ENCODE measurements at regions not wholly inside any gene's neighbourhood (a gene's known extent, or its start where the extent isn't known, plus 50 kb on each side); places are given as distances from the start of the nearest gene placed in this dataset.
"Not testable (repeated sequence)": the region's sequence is repeated elsewhere in the genome, so short reads cannot be mapped to it uniquely, and the experiment has no call there.

- H3F3A ChIP-seq (ENCODE audit: insufficient read depth, low read depth), result no peaks in the 10 kb centered on the region
- H3K9me2 ChIP-seq (ENCODE audit: insufficient read depth), result no peaks in the 10 kb centered on the region; the same call in 1 of the 2 replicates
- no peaks in the 10 kb centered on the region for H3K36me3 ChIP-seq (ENCODE audit: low read depth)
- no peaks in the 10 kb centered on the region for H3K9me3 ChIP-seq (ENCODE audit: insufficient read depth, low read depth)
- H3K27me3 ChIP-seq (ENCODE audit: insufficient read depth, low read depth), result no peaks in the 10 kb centered on the region
- DNase-seq, result no peak
- TF ChIP-seq EZH2 (IDR thresholded peaks at IDR 0.05; ENCODE audit: low read depth) (no peak), CTCF (conservative IDR thresholded peaks at IDR 0.05) (no peak)
- H3K4me1 ChIP-seq (replicated peaks; ENCODE audit: insufficient read depth), result 0 out of 2 replicates have a peak, but pooled peaks cover 5% of the 10 kb centered on the region
- CTCF ChIA-PET, result no interaction called here
- POLR2A ChIA-PET (ENCODE audit: unreplicated experiment), result no interaction called here
- no peaks in the 10 kb centered on the region; the same call in 1 of the 2 replicates for H4K20me1 ChIP-seq (ENCODE audit: insufficient read depth)
- no peak overlapping the region for H3K4me2 ChIP-seq
- BruUV-seq (replicated peaks), result no TSS peak
- no peak overlapping the region for H3K27ac ChIP-seq
- intact Hi-C loops (cut with micrococcal nuclease; ENCODE audit: unreplicated experiment), result no loop called here
- no peak overlapping the region for H3K4me3 ChIP-seq
- peak overlapping the region; percentile 52; the same call in 1 of the 2 replicates for H2AFZ ChIP-seq
- H3K79me2 ChIP-seq (ENCODE audit: low read depth), result no peaks in the 10 kb centered on the region
Measured at GRCh38 chr1:189628857-189629256, 848.8 kb downstream of the BRINP3 start.

- Histone ChIP-seq H3K79me2 (ENCODE audit: low read depth) (no peaks in the 10 kb centered on the region), H3K36me3 (ENCODE audit: low read depth) (no peaks in the 10 kb centered on the region), H3K4me3 (no peak overlapping the region), H4K20me1 (ENCODE audit: insufficient read depth) (no peaks in the 10 kb centered on the region), H3K27me3 (ENCODE audit: insufficient read depth, low read depth) (no peaks in the 10 kb centered on the region), H2AFZ (no peak overlapping the region), H3K9me3 (ENCODE audit: insufficient read depth, low read depth) (no peaks in the 10 kb centered on the region), H3K9me2 (ENCODE audit: insufficient read depth) (no peaks in the 10 kb centered on the region; the same call in 1 of the 2 replicates), H3F3A (ENCODE audit: insufficient read depth, low read depth) (no peaks in the 10 kb centered on the region), H3K4me1 (replicated peaks; ENCODE audit: insufficient read depth) (no peaks in the 10 kb centered on the region), H3K27ac (no peak overlapping the region), H3K4me2 (no peak overlapping the region)
- POLR2A ChIA-PET (ENCODE audit: unreplicated experiment), result no interaction called here
- no TSS peak for BruUV-seq (replicated peaks)
- DNase-seq, result no peak
- intact Hi-C loops (cut with micrococcal nuclease; ENCODE audit: unreplicated experiment), result no loop called here
- CTCF ChIA-PET, result no interaction called here
- TF ChIP-seq CTCF (conservative IDR thresholded peaks at IDR 0.05), result no peak
- TF ChIP-seq EZH2 (IDR thresholded peaks at IDR 0.05; ENCODE audit: low read depth), result no peak
Measured at GRCh38 chr1:189633658-189634057, 844.0 kb downstream of the BRINP3 start.

- H3K4me2 ChIP-seq, result no peak overlapping the region
- no peak overlapping the region for H3K27ac ChIP-seq
Measured at GRCh38 chr1:189637041-189637440, 840.6 kb downstream of the BRINP3 start.

GRCh38 chr1:189644156-189644555, 833.5 kb downstream of the BRINP3 start:
- H3K36me3 ChIP-seq (ENCODE audit: low read depth); BruUV-seq (replicated peaks); H4K20me1 ChIP-seq (ENCODE audit: insufficient read depth); H3K4me2 ChIP-seq; H2AFZ ChIP-seq; POLR2A ChIA-PET (ENCODE audit: unreplicated experiment); CTCF ChIA-PET; H3K4me3 ChIP-seq; H3K27ac ChIP-seq; H3K9me3 ChIP-seq (ENCODE audit: insufficient read depth, low read depth); H3F3A ChIP-seq (ENCODE audit: insufficient read depth, low read depth); intact Hi-C loops (cut with micrococcal nuclease; ENCODE audit: unreplicated experiment); H3K9me2 ChIP-seq (ENCODE audit: insufficient read depth); DNase-seq; H3K27me3 ChIP-seq (ENCODE audit: insufficient read depth, low read depth); H3K4me1 ChIP-seq (replicated peaks; ENCODE audit: insufficient read depth); H3K79me2 ChIP-seq (ENCODE audit: low read depth): not testable (repeated sequence)

More at GRCh38 chr1:189637041-189637440, 840.6 kb downstream of the BRINP3 start:
- Histone ChIP-seq H3F3A (ENCODE audit: insufficient read depth, low read depth) (no peaks in the 10 kb centered on the region), H3K79me2 (ENCODE audit: low read depth) (no peaks in the 10 kb centered on the region), H3K27me3 (ENCODE audit: insufficient read depth, low read depth) (no peaks in the 10 kb centered on the region), H4K20me1 (ENCODE audit: insufficient read depth) (no peaks in the 10 kb centered on the region), H3K9me3 (ENCODE audit: insufficient read depth, low read depth) (no peaks in the 10 kb centered on the region), H3K36me3 (ENCODE audit: low read depth) (no peaks in the 10 kb centered on the region), H2AFZ (no peak overlapping the region), H3K9me2 (ENCODE audit: insufficient read depth) (no peaks in the 10 kb centered on the region; the same call in 1 of the 2 replicates), H3K4me1 (replicated peaks; ENCODE audit: insufficient read depth) (no peaks in the 10 kb centered on the region), H3K4me3 (no peak overlapping the region)
- no peak for TF ChIP-seq EZH2 (IDR thresholded peaks at IDR 0.05; ENCODE audit: low read depth)
- no peak for TF ChIP-seq CTCF (conservative IDR thresholded peaks at IDR 0.05)
- ChIA-PET CTCF (no interaction called here), POLR2A (ENCODE audit: unreplicated experiment) (no interaction called here)
- no peak for DNase-seq
- BruUV-seq (replicated peaks), result no TSS peak
- intact Hi-C loops (cut with micrococcal nuclease; ENCODE audit: unreplicated experiment), result no loop called here

Measured in PC-9 (cell line).